Fibroblast of lung (primary cell): ENCODE measurements at regions not wholly inside any gene's neighbourhood (a gene's known extent, or its start where the extent isn't known, plus 50 kb on each side); places are given as distances from the start of the nearest gene placed in this dataset.

ENCODE experiments used
- DNase-seq, 2 donors: peaks; one replicate each; pipeline versions ENCODE4 v3.0.0 to v3.0.0-alpha.2; 2010; ENCODE audit warnings: low read depth in 2 of 2
- H2AFZ ChIP-seq: 2 replicates; pipeline ENCODE4 v1.5.1; 2012; ENCODE audit warnings: low read length, control low read depth, inconsistent platforms
- H3K27ac ChIP-seq: 2 replicates; pipeline ENCODE4 v1.5.1; 2011; ENCODE audit warnings: low read length, control low read depth; ENCODE audit not compliant: insufficient read depth
- H3K27me3 ChIP-seq: 2 replicates; pipeline ENCODE4 v1.5.1; 2011; ENCODE audit warnings: mild to moderate bottlenecking, low read length; ENCODE audit not compliant: control insufficient read depth, insufficient read depth
- H3K36me3 ChIP-seq: 2 replicates; pipeline ENCODE4 v1.5.1; 2011; ENCODE audit warnings: low read length; ENCODE audit not compliant: control insufficient read depth, insufficient read depth
- H3K4me1 ChIP-seq: 2 replicates; pipeline ENCODE4 v1.5.1; 2011; ENCODE audit warnings: low read length; ENCODE audit not compliant: control insufficient read depth, insufficient read depth; ENCODE audit errors: extremely low read depth
- H3K4me2 ChIP-seq: 2 replicates; pipeline ENCODE4 v1.5.1; 2011; ENCODE audit warnings: low read length, control low read depth; ENCODE audit not compliant: insufficient read depth; ENCODE audit errors: extremely low read depth
- H3K4me3 ChIP-seq, 4 experiments: fragments of 200-600 bp in 1 of 4; sonication (generic) in 1 of 4; replicated peaks in 1 of 4; 2 replicates each; pipeline ENCODE4 v1.5.1; 2011 to 2016; ENCODE audit warnings: low read length in 4 of 4, low read depth in 3 of 4, mild to moderate bottlenecking in 3 of 4, control low read depth in 2 of 4, inconsistent platforms in 1 of 4, mixed read lengths in 1 of 4; ENCODE audit not compliant: insufficient read depth in 1 of 4; ENCODE audit errors: control extremely low read depth in 1 of 4
- H3K79me2 ChIP-seq: 2 replicates; pipeline ENCODE4 v1.5.1; 2012; ENCODE audit warnings: mild to moderate bottlenecking, low read length, inconsistent platforms; ENCODE audit not compliant: control insufficient read depth, insufficient read depth
- H3K9ac ChIP-seq: 2 replicates; pipeline ENCODE4 v1.5.1; 2011; ENCODE audit warnings: mild to moderate bottlenecking, low read length, control low read depth; ENCODE audit not compliant: insufficient read depth
- H3K9me3 ChIP-seq: 2 replicates; pipeline ENCODE4 v1.5.1; 2012; ENCODE audit warnings: low read depth, low read length; ENCODE audit not compliant: control insufficient read depth, insufficient read depth
- H4K20me1 ChIP-seq: 2 replicates; pipeline ENCODE4 v1.5.1; 2011; ENCODE audit warnings: low read length; ENCODE audit not compliant: control insufficient read depth, insufficient read depth; ENCODE audit errors: extremely low read depth
- EZH2 ChIP-seq: IDR thresholded peaks from 2 replicates; pipeline ENCODE4 v1.5.1; 2012; ENCODE audit warnings: low read length, control low read depth, mild to moderate bottlenecking; ENCODE audit errors: missing control alignments
- TF ChIP-seq, protein P1 (sequence below), 2 donors: IDR thresholded peaks in 1 of 2; conservative IDR thresholded peaks in 1 of 2; 1 replicate in 1 of 2; 2 replicates in 1 of 2; pipeline ENCODE4 v1.5.1; 2011 to 2012; ENCODE audit warnings: low read length in 2 of 2, control low read depth in 1 of 2, inconsistent platforms in 1 of 2, low read depth in 1 of 2, mild to moderate bottlenecking in 1 of 2

DNA sequence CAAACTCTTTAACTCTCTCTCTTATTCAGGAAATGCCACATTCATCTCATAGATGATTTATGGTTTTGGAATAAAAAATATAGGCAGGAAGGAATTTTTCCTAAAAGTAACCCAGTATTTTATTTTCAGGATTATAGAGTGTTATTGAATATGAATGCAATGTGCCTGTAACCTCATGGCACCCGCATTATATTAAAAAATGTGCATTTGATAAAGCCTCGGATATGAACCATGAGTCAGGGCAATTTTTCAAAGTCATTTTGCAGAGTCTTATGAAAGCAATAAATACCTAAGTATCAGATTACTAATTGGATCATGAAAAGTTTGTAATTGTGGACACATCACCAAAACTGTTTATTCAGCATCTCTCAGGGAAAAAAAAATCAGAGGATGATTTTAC is 573.8 kb downstream of the TSN start:
- no peaks in the 10 kb centered on the region for H3K9me3 ChIP-seq
- H3K36me3 ChIP-seq = no peaks in the 10 kb centered on the region
- H3K4me2 ChIP-seq = no peak overlapping the region
- no peaks in the 10 kb centered on the region for H3K27me3 ChIP-seq
- H3K27ac ChIP-seq = no peak overlapping the region
- DNase-seq = no peak
- no peak for TF ChIP-seq EZH2
- TF ChIP-seq, protein P1, sequence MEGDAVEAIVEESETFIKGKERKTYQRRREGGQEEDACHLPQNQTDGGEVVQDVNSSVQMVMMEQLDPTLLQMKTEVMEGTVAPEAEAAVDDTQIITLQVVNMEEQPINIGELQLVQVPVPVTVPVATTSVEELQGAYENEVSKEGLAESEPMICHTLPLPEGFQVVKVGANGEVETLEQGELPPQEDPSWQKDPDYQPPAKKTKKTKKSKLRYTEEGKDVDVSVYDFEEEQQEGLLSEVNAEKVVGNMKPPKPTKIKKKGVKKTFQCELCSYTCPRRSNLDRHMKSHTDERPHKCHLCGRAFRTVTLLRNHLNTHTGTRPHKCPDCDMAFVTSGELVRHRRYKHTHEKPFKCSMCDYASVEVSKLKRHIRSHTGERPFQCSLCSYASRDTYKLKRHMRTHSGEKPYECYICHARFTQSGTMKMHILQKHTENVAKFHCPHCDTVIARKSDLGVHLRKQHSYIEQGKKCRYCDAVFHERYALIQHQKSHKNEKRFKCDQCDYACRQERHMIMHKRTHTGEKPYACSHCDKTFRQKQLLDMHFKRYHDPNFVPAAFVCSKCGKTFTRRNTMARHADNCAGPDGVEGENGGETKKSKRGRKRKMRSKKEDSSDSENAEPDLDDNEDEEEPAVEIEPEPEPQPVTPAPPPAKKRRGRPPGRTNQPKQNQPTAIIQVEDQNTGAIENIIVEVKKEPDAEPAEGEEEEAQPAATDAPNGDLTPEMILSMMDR (conservative IDR thresholded peaks at IDR 0.05 in 1 of 2, IDR thresholded peaks at IDR 0.05 in 1 of 2; ENCODE audit: low read depth in 1 of 2, low read length in 2 of 2) = no peak
- no peaks in the 10 kb centered on the region for H3K4me1 ChIP-seq
- no peaks in the 10 kb centered on the region for H4K20me1 ChIP-seq
- no peak overlapping the region for H3K4me3 ChIP-seq
- no peak overlapping the region for H2AFZ ChIP-seq
- no peaks in the 10 kb centered on the region for H3K79me2 ChIP-seq
- no peak overlapping the region for H3K9ac ChIP-seq

DNA sequence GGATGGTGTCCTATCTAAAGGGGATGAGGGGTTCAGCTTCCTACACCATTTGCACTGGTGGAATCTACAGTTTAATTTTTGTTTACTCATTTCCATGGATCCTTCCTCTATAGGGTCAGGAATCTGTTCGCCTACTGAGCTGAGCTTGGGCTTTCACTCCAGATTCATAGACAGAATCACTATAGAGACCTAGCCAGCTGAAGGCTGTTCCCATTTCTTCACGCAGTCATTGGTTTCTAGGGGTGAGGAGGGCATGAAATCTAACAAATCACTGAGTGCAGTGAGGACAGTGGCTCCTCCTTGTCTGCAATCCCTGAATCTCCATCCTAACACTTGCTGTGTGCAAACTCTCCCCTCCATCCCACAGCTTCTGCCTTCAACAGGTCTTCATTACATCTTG is 578.5 kb downstream of the TSN start:
- DNase-seq = no peak
- no peak overlapping the region for H3K9ac ChIP-seq
- no peaks in the 10 kb centered on the region for H3K79me2 ChIP-seq
- H4K20me1 ChIP-seq = no peaks in the 10 kb centered on the region
- no peaks in the 10 kb centered on the region for H3K9me3 ChIP-seq
- H3K27me3 ChIP-seq = no peaks in the 10 kb centered on the region
- no peak overlapping the region for H3K27ac ChIP-seq
- H3K4me1 ChIP-seq = no peaks in the 10 kb centered on the region
- no peaks in the 10 kb centered on the region for H3K36me3 ChIP-seq
- TF ChIP-seq, protein P1 (conservative IDR thresholded peaks at IDR 0.05 in 1 of 2, IDR thresholded peaks at IDR 0.05 in 1 of 2; ENCODE audit: low read depth in 1 of 2, low read length in 2 of 2) = no peak
- no peak for TF ChIP-seq EZH2
- H3K4me2 ChIP-seq = no peak overlapping the region
- no peak overlapping the region for H2AFZ ChIP-seq
- no peak overlapping the region for H3K4me3 ChIP-seq

DNA sequence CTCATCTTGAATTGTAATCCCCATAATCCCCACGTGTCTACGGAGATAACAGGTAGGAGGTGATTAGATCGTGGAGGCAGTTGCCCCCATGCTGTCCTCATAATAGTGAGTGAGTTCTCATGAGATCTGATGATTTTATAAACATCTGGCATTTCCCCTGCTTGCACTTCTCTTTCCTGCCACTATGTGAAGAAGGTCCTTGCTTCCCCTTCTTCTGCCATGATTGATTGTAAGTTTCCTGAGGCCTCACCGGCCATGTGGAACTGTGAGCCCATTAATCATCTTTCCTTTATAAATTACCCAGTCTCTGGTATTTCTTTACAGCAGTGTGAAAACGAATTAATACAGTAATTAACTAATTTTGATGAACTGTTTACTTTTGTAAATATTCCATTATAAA is 582.5 kb downstream of the TSN start:
- H3K4me1 ChIP-seq = no peaks in the 10 kb centered on the region
- H3K9ac ChIP-seq = no peak overlapping the region
- H2AFZ ChIP-seq = no peak overlapping the region
- H3K27me3 ChIP-seq = no peaks in the 10 kb centered on the region
- no peak for DNase-seq
- no peak overlapping the region for H3K27ac ChIP-seq
- no peaks in the 10 kb centered on the region for H3K9me3 ChIP-seq
- H4K20me1 ChIP-seq = no peaks in the 10 kb centered on the region
- H3K4me3 ChIP-seq = no peak overlapping the region
- TF ChIP-seq, protein P1 (conservative IDR thresholded peaks at IDR 0.05 in 1 of 2, IDR thresholded peaks at IDR 0.05 in 1 of 2; ENCODE audit: low read depth in 1 of 2, low read length in 2 of 2) = no peak
- no peak for TF ChIP-seq EZH2
- no peaks in the 10 kb centered on the region for H3K36me3 ChIP-seq
- no peaks in the 10 kb centered on the region for H3K79me2 ChIP-seq
- no peak overlapping the region for H3K4me2 ChIP-seq
